NCI-H69 (cell line): ENCODE measurements at regions not wholly inside any gene's neighbourhood (a gene's known extent, or its start where the extent isn't known, plus 50 kb on each side); places are given as distances from the start of the nearest gene placed in this dataset.
"Not testable (repeated sequence)": the region's sequence is repeated elsewhere in the genome, so short reads cannot be mapped to it uniquely, and the experiment has no call there.

Experiments used
- DNase-seq: peaks from one replicate; lab custom pipeline; 2025; lab: John Stamatoyannopoulos, UW

DNA sequence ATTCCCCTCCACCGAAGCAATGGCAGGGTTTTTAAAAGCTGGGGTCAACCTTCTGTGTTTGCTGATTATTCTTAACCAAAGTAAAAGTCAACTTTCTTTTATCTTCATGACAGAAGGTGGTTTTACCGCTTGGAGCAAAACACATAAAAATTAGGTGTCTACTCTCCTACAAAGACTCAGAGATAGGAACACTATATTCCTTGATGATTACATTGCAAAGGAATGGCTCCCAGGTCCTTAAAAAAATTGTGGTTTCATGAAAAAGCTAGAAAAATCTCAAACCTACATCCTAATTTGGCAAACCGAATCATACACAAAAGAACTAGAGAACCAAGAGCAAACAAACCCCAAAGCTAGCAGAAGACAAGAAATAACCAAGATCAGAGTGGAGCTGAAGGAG lies 760.4 kb upstream of the PCDH20 start:
- DNase-seq: no peak

DNA sequence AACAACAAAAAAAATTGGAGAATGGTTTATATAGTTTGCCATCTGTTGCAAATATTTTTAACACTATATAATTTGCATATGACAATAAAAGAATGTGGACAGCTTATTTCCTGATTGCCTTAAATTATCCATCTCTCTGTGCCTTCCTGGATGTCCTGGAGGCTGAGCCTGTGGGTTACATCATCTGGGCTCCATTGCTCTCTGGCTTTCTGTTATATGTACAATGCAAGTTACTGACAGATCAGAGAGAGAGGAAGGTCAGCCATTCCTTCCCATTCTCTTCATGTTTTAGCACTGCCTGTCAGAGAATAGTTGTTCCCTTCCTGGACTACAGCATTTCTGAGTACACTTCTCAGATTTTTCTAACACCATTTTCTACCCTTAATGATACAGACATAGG lies 758.3 kb upstream of the PCDH20 start:
- peak; percentile 77 for DNase-seq

DNA sequence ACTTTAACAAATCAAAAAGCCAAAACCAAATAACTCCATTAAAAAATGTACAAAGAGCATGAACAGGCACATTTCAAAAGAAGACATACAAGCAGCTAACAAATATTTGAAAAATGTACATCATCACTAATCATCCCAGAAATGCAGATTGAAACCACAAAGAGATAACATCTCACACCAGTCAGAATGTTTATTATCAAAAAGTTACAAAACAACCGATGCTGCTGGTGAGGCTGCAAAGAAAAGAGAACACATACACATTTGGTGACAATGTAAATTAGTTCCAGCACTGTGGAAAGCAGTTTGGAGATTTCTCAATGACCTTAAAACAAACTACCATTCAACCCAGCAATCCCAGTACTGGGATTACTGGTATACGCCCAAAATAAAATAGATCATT lies 756.0 kb upstream of the PCDH20 start:
- no peak for DNase-seq

DNA sequence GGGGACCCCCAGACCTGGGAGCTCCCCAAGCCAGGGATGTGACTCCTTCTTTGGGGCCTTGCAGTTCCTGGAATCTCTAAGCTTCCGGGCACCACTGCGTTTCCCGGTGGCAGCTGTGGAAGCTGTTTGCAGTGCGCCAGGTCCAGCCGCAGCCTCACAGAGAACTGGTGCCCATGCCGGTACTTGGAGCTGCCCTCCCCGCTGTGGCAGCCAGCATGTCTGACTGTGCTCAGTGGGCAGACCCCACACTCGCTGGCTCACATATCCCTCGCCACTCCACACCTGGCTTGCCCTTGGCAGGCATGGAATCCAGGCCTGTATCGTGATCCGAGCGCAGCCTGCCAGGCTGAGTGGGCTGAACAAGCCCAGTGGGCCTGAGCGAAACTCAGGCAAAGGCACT lies 753.2 kb upstream of the PCDH20 start:
- DNase-seq: no peak

DNA sequence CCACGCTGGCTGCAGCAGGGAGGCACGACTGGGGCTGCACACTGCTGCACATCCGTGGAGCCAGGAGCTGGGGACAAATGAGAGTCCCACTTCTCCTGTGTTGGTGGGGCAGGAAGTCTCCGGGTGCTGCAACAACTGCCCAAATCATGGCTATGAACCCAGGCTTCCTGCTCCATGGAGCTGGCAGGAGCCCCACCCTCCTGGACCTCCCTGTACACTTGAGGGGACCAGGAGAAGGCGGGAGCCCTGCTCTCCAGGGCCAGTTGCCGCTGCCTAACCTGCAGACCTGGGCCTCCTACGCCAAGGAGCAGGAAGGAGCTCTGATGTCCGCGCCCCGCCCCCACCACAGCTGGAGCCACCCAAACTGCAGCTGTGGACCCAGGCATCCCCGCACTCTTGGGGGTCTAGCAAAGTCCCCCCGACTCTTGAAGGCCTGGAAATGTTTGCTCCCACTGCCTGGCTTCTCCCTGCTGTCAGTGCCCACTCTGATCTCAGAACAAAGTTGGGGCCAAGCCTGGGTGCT lies 752.1 kb upstream of the PCDH20 start:
- DNase-seq: no peak

DNA sequence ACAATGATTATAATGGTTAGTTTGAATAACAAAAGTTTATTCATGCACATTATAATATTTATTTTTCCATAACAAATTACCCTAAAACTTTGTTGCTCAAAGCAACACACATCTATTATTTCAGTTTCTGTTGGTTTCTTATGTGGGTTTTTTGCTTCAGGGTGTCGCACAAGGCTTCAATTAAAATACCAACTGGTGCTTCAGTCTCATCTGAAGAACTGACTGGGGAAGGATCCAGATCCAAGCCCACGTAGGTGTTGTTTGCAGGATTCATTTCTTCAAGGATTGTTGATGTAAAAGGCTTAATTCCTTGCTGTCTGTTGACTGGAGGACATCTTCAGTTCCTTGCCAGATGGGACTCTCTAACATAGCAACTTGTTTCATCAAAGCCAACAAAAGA lies 747.2 kb upstream of the PCDH20 start:
- no peak for DNase-seq

DNA sequence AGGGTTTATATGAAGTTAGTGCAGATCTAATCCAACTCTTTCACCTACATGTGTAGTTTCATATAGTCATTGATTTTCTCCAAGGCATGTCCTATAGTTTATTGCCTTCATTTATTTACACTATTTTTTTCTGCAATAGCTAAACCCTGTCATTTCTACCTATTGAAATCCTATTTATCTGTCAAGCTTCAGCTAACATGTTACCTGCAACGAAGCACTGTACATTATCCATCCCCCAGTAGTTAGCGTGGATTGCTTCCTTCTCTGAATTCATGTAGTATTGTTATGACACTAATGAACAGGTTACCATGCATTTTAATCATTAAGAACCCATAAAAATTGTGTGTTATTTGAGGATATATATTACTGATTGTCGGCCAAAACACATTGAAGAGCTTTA lies 742.9 kb upstream of the PCDH20 start:
- DNase-seq: no peak

DNA sequence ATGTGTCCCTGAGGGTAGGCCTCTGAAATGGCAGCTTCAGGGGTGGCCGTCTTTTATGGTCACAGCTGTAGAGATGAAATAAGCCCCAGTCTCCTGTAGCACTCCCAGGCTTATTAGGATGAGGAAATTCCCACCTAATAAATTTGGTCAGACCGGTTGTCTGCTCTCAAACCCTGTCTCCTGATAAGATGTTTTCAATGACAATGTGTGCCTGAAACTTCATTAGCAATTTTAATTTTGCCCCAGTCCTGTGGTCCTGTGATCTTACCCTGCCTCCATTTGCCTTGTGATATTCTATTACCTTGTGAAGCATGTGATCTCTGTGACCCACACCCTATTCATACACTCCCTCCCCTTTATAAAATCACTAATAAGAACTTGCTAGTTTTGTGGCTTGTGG lies 736.1 kb upstream of the PCDH20 start:
- not testable (repeated sequence) for DNase-seq

DNA sequence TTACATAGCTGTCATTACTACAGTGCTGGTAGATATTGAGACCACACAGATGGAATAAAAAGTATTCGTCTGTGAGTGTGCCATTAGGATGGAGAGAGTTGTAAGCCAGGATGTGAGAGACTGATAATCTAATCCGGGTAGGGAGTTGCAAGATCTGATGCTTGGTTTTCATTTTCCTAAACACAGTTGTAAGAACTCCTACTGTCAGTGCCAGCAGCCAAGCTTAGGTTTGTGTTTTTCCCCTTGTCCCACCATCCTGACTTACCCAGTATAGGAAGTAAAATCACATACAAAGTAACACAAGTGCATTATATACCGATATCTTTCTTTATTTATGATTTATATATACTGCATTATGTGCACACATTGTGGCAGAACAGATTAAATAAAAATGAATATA lies 726.4 kb upstream of the PCDH20 start:
- DNase-seq: no peak

DNA sequence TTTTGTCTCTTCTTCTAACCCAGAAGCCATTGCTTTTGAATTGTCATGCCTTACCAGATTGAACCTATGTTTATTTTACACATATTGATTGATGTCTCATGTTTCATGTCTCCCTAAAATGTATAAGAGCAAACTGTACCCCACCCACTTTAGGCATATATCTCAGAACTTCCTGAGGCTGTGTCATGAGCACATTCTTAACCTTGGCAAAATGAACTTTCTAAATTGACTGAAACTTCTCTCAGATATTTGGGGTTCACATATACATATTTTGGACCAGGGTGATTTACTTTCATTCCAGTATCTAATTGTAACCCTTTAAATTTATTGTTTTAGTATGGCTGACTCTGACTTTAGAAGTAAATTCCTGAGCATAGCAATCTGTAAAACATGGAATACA lies 723.9 kb upstream of the PCDH20 start:
- no peak for DNase-seq

DNA sequence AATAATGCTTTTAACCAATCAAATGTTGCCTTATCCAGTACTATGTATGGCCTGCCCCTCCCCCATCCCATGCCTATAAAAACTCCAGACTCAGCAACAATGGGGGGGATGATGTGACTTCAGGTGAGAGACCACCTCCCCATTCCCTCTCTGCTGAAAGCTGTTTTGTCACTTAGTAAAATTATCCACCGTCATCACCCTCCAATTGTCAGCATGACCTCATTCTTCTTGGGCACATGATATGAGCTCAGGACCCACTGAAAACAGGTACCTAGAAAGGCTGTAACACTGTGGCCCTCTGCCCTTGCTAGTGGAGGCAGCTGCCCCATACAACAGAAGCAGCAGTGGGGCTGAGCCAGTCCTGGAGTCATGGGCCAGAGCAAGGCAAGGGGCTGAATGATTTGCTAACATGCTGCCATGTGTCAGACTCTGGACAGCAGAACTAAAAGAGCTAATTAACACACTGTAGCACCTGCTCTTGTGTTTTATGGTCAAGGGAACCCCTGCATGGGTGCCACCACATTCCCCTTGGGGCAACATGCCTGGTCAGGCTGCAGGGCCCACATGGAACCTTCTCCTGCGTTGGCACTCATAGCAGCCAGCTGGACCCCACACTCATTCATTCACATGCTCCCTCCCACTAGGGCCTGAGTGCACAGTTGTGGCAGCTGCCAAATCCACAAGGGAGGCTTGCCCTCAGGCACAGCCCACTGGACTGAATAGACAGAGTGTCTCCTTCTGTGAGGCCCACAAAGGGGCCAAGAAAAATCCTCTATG lies 722.2 kb upstream of the PCDH20 start:
- DNase-seq: peak; percentile 69

DNA sequence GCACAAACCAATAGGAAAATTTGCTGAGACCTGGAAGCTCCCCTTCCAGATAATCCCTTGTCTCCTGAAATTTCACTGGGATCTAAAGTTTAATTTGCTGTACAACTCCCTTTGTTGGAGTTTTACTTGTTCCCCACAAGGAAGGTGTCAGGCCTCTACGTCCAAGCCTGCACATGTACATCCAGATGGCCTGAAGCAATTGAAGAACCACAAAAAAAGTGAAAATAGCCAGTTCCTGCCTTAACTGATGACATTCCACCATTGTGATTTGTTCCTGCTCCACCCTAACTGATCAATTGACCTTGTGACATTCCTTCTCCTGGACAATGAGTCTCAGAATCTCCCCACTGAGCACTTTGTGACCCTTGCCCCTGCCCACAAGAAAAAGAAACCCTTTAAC lies 716.0 kb upstream of the PCDH20 start:
- DNase-seq: no peak

DNA sequence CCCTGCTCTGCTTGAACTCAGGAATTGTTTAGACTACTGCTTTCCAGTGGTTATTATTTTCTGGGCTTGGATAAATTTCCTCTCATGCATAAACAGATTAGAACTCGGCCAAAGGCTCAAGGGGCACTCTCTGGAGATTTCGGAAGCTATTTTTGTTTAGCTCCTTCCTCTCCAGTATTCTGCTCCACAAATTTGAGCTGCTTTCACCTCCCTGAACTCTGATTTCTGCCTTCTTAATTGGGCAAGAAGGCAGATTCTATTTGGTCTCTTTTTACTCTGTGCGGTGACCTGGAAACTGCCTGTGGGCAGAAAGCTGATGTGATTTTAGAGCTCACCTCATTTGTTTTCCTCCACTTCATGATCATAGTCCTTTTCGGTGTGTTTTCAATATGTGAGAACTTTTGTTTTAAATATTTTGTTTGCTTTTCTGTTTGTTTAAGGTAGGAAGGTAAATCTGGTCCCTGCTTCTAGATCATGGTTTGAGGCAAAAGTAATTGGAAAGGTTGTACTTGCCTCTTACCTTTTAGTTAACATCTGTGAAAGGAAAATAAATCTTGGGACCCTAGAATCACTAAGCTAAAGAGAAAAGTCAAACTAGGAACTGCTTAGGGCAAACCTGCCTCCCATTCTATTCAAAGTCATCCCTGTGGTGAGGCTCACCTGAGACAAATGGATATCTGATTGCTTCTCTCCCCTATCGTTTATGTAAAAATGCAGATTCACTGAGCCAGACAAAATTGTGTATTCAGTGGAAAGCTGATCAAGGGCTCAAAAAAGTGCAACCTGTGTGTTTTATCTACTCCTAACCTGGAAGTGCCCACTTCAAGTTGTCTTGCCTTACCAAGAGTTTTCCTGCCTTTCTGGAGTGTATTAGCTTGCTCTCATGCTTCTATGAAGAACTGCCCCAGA lies 714.7 kb upstream of the PCDH20 start:
- peak; percentile 95 for DNase-seq

DNA sequence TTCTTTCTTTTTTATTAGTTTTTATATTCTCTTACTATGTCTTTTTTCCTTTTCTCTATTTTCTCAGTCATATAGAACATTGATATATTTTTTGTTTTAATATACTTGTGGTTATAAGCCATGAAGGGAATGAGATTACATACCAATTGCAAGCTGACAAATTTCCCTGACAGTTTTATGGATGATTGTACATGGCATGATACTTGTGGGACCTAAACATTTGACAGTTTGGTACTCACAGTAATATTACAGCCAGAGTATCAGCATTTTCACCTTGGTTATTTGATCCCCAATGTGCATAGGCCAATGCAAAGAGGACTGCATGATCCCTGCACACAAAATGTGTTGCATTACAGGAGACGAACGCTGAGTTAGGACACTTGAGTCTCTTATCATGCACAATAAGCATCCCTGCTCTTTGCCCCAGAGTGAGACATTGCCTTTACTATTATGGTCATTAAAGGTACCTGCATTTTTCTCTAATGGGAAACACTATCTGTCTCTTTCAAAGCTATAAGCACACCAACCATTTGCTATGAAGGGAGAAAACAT lies 713.4 kb upstream of the PCDH20 start:
- peak; percentile 59 for DNase-seq

DNA sequence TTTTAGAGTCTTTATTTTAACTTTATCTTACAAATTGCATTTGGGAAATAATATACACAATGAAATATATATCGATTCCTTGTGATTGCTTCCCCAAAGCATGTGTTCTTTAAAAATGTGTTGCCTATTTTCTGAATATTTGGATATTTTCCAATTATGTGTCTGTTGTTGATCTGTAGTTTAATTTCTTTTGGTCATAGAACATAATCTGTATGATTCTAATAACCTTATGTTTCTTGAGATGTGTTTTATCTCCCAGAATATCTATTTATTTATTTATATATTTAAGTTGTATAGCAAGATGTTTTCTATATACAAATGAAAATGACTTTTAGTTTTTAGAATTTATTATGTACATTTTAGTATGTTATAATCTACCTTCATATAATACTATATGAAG lies 710.8 kb upstream of the PCDH20 start:
- DNase-seq: no peak

DNA sequence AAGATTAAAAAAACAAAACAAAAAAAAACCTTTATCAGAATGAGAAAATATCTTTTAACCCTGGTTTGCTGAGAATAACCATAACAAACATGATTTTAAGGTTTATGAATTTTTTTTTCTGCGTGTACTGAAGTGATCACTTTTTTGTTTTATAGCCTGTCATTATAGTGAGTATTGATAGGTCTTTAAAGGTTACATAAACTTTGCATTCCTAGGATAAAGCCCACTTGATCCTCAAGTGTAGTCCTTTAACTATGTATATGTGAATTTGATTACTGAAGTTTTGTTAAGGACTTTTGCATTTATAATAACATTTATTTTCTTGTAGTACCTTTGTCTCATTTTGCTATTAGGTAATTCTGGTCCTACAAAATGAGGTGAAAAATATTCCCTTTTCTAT lies 709.8 kb upstream of the PCDH20 start:
- DNase-seq: no peak

DNA sequence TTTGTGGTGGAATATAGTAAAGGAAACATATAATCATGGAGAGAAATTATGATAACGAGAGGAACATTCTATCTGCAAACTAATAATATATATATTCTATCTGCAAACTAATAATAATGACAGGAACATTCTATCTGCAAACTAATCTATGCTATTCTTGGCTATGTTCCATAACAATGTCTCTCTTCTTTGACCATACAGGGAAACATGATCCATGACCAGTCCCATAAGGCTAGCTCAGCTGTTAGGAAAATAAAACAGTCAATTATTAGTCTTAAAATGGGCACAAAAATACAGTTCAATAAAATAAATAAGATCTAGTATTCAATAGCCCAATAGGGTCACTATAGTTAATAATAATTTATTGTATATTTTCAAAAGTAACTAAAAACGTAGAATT lies 707.8 kb upstream of the PCDH20 start:
- DNase-seq: peak; percentile 54

DNA sequence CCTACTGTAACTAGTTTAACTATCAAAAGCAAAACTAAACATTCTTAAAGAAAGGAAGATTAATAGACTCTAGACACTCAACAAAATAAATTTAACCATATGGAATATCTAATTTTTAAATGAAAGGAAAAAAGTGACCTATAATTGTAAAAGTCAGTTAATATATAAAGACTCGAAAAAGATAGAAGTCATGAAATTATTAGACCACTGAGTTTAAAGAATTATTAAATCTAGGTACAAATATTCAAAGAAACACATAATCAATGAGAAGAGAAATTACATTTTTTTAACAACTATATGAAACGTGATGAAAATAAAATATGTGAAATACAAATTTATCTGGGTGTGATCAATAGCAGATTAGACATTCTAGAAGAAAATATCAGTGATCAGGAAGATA lies 706.8 kb upstream of the PCDH20 start:
- no peak for DNase-seq

DNA sequence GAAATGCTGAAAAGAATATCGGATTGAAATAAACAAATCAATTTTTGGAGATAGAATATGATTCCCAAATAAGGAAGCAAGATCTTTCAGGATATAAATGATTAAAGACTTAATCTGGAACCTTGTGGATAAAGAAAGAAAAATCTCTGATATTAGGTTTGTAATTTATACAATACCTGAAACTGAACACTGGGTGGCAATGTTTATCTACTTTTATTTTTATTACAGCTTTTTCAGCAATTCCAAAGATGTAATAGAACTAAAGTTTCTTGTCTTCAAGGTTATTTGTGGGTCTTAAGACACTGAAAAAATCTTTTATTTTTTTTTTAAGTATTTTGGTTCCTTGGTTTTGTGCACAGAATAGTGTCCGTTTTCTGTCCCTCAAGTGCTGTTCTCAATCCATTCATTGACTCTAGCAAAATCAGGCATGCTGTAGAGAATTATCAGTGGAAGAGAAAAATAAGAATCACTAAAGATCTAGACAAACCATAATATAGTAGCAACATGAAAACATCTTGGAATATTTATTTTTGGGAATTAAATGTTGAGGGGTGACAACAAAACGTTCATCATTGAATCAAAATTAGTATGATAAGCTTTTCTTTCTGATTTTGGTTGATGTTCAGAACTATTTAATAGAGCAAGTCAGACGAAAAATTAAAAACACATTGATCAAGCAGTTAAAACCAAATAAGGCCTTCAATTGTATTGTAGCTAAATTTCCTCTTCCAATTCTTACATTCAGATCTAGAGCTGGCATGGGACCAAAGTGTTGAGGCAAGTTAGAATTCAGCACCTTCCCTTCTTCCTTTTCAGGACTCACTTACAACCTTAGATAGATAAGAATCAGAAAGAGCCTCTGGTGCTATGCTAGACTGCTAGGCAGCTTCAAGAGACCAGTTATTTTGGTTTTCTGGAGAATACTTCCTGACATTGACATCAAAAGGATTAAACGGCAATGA lies 704.4 kb upstream of the PCDH20 start:
- DNase-seq: peak; percentile 67

DNA sequence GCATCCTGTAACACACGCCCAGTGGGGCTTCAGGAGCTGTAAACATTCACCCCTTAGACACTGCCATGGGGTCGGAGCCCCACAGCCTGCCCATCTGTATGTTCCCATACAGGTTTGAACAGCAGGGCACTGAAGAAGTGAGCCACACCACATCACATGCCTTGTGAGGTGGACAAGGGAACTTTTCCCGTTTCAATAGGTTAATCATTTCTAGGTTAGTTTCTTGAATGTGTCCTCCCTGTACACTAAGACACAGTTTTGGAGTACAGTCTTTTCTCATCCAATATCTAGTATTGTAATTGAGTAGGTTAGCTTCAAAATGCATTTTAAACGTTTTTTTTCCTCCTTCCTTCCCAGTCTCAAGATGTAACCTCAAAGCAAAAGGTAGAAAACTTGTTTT lies 700.2 kb upstream of the PCDH20 start:
- DNase-seq: no peak

DNA sequence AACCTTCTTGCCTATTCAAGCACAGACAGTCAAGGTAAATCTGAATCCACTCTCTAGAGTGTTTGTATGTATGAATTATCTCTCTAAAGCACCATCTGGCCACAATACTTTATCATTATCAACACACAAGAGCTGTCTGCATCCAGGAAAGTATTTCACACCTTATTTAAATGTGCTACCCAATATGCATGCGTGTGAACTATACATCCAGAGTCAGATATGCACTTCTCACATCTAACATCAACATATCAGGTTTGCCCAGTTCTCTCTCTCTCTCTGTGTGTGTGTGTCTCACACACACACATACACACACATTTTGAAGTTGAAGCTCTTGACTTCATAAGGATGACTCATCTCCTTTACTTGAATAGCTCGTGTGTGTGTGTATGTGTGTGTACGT lies 697.5 kb upstream of the PCDH20 start:
- DNase-seq: peak; percentile 60

DNA sequence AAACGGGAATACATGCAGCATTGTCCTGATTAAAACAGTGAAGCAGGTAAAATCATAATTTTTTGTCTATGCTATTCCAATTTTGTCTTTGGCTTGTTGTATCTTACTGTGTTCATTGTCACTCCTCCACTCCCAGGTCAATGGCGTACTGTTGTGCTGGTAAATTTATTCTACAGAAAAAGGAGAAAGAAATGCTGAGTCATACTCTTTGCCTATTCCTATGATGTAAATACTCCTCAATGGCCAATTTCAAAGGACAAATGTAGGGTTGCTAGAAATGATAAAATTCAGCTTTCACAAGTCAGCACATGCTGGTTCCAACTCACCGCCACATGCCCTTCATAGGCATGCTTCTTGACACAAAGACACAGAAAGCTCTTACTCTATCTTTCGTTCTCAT lies 694.4 kb upstream of the PCDH20 start:
- no peak for DNase-seq
